CD4-positive, alpha-beta T cell treated with Interleukin-4 for 1 hour (primary cell): ENCODE measurements at regions not wholly inside any gene's neighbourhood (a gene's known extent, or its start where the extent isn't known, plus 50 kb on each side); places are given as distances from the start of the nearest gene placed in this dataset.

ENCODE experiments used
- DNase-seq, 2 donors: peaks; one replicate each; pipeline ENCODE4 v3.0.0-alpha.2; 2020 to 2022

DNA sequence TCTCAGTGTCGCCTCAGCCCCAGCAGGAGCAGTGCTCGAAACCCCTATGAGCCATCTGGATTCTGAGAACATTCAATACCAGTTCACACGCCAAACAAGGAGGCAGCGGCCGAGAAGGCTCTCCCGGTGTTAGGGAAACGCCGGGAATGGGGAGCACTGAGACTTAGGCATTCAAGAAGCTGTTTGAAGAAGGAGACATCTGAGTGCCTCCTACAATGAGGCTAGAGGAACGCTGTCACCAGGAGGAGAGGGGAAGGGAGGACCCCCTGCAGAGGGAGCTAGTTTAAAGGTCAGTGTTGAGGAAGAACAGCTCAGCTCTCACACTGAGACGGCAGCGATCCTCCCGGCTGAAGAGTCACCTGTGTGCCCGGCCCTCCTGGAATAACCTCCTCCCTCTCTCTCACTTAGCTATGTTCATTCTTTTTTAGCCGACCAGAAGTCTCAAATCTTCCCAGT is 69.9 kb downstream of the SERPINA3 start:
- DNase-seq: no peak

GRCh38 chr14:94681300-94682060 is 69.3 kb downstream of the SERPINA3 start:
- DNase-seq: no peak

DNA sequence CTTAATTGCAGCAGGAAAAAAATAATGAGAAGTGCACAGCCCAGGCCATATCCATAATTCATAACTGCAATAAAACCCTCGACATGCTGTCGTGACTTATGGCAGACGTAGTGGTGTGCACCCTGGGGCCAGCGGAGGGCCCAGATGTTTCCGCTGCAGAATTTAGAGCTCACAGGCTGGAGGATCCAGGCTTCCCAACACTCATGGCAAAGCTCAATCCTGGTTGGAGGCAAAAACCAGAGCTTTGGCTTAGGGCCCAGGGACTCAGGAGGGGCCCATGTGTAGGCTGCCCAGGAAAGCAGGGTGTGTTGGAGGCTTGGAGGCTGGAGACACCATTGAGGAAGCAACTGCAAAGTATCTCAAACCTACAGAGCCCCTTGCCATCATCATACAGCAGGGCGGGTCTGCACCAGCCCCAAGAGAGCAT is 68.7 kb downstream of the SERPINA3 start:
- DNase-seq: no peak

- no peak for DNase-seq
These were observed 68.0 kb downstream of the SERPINA3 start for GRCh38 chr14:94679937-94680861.

- no peak for DNase-seq
These were observed 67.1 kb downstream of the SERPINA3 start for GRCh38 chr14:94679106-94679810.

DNA sequence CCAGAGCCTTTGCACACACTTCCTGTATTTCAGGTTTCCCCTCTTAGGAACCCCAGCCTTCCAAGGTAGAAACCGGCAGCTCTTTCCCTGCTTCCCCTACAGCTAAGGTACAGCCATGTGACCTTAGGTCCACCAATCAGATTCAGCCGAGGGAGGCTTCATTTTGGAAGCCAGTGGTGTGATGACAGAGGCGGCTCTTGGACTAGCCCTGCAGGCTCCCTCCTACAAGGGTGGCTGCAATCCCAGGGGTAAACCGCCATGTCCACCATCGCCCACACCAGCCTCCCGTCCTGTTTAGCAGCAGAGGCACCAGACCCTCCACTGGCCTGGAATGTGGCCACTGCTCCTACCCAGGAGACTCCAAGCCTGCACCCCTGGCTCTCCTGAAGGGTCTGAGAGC is 65.6 kb downstream of the SERPINA3 start:
- DNase-seq: no peak

DNA sequence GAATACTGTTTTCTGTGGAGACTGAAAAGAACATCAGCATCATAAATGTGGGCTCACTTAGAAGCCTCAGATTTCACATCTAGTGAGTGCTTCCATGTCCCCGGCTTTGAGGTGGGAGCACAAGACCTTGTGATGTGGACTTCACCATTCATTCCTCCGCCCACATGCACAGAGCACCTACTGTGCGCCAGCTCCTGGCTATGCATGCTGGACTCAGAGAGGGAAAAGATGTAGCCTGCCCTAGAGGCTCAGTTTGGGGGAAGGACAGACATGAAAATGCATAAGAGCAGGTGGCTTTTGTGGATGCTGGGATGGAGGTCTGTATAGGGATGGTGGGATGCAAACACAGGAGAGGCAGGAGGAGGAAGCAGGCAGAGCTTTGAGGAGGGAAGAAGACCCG is 65.0 kb downstream of the SERPINA3 start:
- DNase-seq: no peak

- DNase-seq: no peak
These were observed 64.4 kb downstream of the SERPINA3 start for GRCh38 chr14:94676495-94677185.

GRCh38 chr14:94675036-94675435 is 62.8 kb downstream of the SERPINA3 start:
- no peak for DNase-seq

GRCh38 chr14:94673781-94674231 is 61.6 kb downstream of the SERPINA3 start:
- no peak for DNase-seq
